ENCODE measurements at regions not wholly inside any gene's neighbourhood (a gene's known extent, or its start where the extent isn't known, plus 50 kb on each side); places are given as distances from the start of the nearest gene placed in this dataset.

DNA sequence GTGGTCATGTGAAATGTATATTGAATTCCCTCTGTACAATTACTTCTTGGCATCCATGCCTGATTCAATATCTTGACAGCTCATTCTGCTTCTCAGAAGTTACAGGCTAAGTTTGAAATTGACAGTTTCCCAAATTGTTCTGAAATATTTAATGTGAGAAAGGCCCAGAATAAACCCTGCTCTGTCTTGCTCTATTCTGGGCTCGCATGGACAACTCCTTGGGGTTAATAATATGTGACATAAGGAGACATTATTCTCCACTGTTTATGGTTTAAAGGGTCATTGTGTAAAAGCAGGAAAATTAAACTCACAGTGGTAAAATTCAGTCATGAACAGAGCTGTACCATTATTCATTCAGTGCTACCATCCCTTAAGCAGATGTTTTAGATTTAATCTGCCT is 160.7 kb upstream of the CNTNAP5 start:
- POLR2A ChIA-PET (ENCODE audit: unreplicated experiment), result no interaction called here

DNA sequence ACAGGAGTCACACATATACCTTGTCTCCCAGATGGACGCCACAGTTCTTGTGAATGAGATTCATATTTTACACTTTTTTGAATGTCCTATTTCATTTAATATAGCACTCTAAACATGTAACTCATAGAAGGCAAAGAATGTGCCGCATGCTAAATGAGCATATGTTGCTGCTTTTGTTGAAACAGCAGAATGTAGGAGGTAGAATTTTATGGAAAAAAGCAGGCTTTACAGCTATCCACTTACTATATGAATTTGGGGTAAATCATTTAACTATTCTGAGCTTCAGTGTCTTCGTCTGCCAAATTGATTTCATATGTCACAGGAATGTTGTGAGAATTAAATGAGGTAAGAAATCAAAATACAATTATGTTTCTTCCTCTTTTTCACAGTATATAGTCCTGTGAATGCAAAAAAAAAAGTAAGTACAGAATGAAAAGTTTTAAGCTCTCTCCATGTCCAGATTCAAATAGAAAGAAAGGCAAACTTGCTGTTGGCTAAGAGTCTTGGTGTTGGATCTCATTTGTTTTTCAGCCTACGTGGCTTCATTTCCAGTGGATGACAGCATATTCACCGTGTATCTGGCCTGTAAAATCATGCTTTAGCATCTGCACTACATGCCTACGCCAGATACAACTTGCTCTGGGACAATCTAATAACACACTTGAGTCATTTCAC is 154.7 kb upstream of the CNTNAP5 start:
- Histone ChIP-seq H4K20me1 (ENCODE audit: insufficient read depth) (no peaks in the 10 kb centered on the region), H3K36me3 (ENCODE audit: low read depth) (no peaks in the 10 kb centered on the region), H3K4me2 (no peak overlapping the region), H3K4me3 (no peak overlapping the region), H3K27me3 (ENCODE audit: insufficient read depth, low read depth) (peaks cover 6% of the 10 kb centered on the region; the same call in 1 of the 2 replicates), H3K9me2 (ENCODE audit: insufficient read depth) (no peaks in the 10 kb centered on the region), H2AFZ (no peak overlapping the region), H3K27ac (no peak overlapping the region), H3K9me3 (ENCODE audit: insufficient read depth, low read depth) (no peaks in the 10 kb centered on the region), H3F3A (ENCODE audit: insufficient read depth, low read depth) (no peaks in the 10 kb centered on the region), H3K79me2 (ENCODE audit: low read depth) (no peaks in the 10 kb centered on the region), H3K4me1 (replicated peaks; ENCODE audit: insufficient read depth) (no peaks in the 10 kb centered on the region)
- POLR2A ChIA-PET (ENCODE audit: unreplicated experiment), result no interaction called here
- CTCF ChIA-PET, result no interaction called here
- no TSS peak for BruUV-seq (replicated peaks)
- TF ChIP-seq, protein P1, sequence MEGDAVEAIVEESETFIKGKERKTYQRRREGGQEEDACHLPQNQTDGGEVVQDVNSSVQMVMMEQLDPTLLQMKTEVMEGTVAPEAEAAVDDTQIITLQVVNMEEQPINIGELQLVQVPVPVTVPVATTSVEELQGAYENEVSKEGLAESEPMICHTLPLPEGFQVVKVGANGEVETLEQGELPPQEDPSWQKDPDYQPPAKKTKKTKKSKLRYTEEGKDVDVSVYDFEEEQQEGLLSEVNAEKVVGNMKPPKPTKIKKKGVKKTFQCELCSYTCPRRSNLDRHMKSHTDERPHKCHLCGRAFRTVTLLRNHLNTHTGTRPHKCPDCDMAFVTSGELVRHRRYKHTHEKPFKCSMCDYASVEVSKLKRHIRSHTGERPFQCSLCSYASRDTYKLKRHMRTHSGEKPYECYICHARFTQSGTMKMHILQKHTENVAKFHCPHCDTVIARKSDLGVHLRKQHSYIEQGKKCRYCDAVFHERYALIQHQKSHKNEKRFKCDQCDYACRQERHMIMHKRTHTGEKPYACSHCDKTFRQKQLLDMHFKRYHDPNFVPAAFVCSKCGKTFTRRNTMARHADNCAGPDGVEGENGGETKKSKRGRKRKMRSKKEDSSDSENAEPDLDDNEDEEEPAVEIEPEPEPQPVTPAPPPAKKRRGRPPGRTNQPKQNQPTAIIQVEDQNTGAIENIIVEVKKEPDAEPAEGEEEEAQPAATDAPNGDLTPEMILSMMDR (conservative IDR thresholded peaks at IDR 0.05), result no peak
- TF ChIP-seq EZH2 (IDR thresholded peaks at IDR 0.05; ENCODE audit: low read depth), result no peak
- DNase-seq, result no peak
- intact Hi-C loops (cut with micrococcal nuclease; ENCODE audit: unreplicated experiment), result no loop called here

More for the DNA sequence above, 160.7 kb upstream of the CNTNAP5 start:
- Histone ChIP-seq H3K4me2 (no peak overlapping the region), H3K79me2 (ENCODE audit: low read depth) (no peaks in the 10 kb centered on the region), H3K9me3 (ENCODE audit: insufficient read depth, low read depth) (no peaks in the 10 kb centered on the region), H3K36me3 (ENCODE audit: low read depth) (no peaks in the 10 kb centered on the region), H3K27ac (no peak overlapping the region), H3F3A (ENCODE audit: insufficient read depth, low read depth) (no peaks in the 10 kb centered on the region), H3K4me3 (no peak overlapping the region), H2AFZ (no peak overlapping the region), H3K4me1 (replicated peaks; ENCODE audit: insufficient read depth) (no peaks in the 10 kb centered on the region), H4K20me1 (ENCODE audit: insufficient read depth) (no peaks in the 10 kb centered on the region), H3K9me2 (ENCODE audit: insufficient read depth) (no peaks in the 10 kb centered on the region), H3K27me3 (ENCODE audit: insufficient read depth, low read depth) (0 out of 2 replicates have a peak, but pooled peaks cover 6% of the 10 kb centered on the region)
- no peak for TF ChIP-seq EZH2 (IDR thresholded peaks at IDR 0.05; ENCODE audit: low read depth)
- intact Hi-C loops (cut with micrococcal nuclease; ENCODE audit: unreplicated experiment), result no loop called here
- DNase-seq, result no peak
- CTCF ChIA-PET, result no interaction called here
- BruUV-seq (replicated peaks), result no TSS peak

DNA sequence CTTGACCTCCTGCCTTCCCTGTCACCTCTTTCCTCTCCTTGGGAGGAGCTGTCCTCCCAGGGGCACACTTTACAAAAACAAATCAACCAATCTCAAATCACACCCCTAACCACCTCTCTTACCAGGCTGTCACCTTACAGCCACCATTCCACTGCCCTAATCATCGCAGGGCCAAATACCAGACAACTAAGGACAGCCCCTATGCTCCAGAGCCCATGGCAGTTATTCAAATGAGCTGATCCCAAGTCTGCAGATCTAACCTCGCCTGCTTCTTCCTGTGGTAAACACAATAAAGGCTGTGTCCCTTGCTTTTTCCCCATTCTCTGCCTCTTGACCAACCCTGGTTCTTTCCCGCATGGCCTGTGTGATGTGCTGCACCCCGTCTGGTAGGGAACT is 154.2 kb upstream of the CNTNAP5 start:
- Histone ChIP-seq H3K27me3 (ENCODE audit: insufficient read depth, low read depth) (peaks cover 6% of the 10 kb centered on the region; the same call in 1 of the 2 replicates), H3K4me2 (no peak overlapping the region), H3K36me3 (ENCODE audit: low read depth) (no peaks in the 10 kb centered on the region), H3K4me1 (replicated peaks; ENCODE audit: insufficient read depth) (no peaks in the 10 kb centered on the region), H3K27ac (no peak overlapping the region), H4K20me1 (ENCODE audit: insufficient read depth) (no peaks in the 10 kb centered on the region), H3K9me3 (ENCODE audit: insufficient read depth, low read depth) (no peaks in the 10 kb centered on the region), H3F3A (ENCODE audit: insufficient read depth, low read depth) (no peaks in the 10 kb centered on the region), H3K79me2 (ENCODE audit: low read depth) (no peaks in the 10 kb centered on the region), H3K4me3 (no peak overlapping the region), H2AFZ (no peak overlapping the region), H3K9me2 (ENCODE audit: insufficient read depth) (no peaks in the 10 kb centered on the region)
- CTCF ChIA-PET, result no interaction called here
- POLR2A ChIA-PET (ENCODE audit: unreplicated experiment), result no interaction called here
- intact Hi-C loops (cut with micrococcal nuclease; ENCODE audit: unreplicated experiment), result no loop called here
- no TSS peak for BruUV-seq (replicated peaks)
- no peak for DNase-seq
- TF ChIP-seq EZH2 (IDR thresholded peaks at IDR 0.05; ENCODE audit: low read depth), result no peak
- TF ChIP-seq, protein P1 (conservative IDR thresholded peaks at IDR 0.05), result no peak

DNA sequence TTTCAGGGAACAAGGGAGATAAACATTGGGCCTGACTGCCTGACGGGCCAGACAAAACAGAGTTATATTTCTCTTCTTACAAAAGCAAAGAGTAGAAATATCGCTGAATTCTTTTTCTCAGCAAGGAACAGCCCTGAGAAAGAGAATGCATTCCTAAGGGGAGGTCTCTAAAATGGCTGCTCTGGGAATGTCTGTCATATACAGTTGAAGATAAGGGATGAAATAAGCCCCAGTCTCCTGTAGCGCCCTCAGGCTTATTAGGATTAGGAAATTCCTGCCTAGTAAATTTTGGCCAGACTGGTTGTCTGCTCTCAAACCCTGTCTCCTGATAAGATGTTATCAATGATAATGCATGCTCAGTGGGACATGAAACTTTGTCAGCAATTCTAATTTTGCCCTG is 134.9 kb upstream of the CNTNAP5 start:
- TF ChIP-seq EZH2 (IDR thresholded peaks at IDR 0.05; ENCODE audit: low read depth), result no peak
- TF ChIP-seq, protein P1 (conservative IDR thresholded peaks at IDR 0.05), result no peak
- CTCF ChIA-PET, result no interaction called here
- no TSS peak for BruUV-seq (replicated peaks)
- Histone ChIP-seq H3K27me3 (ENCODE audit: insufficient read depth, low read depth) (no peaks in the 10 kb centered on the region), H3K4me3 (no peak overlapping the region), H4K20me1 (ENCODE audit: insufficient read depth) (no peaks in the 10 kb centered on the region), H3K9me3 (ENCODE audit: insufficient read depth, low read depth) (no peaks in the 10 kb centered on the region), H3K79me2 (ENCODE audit: low read depth) (no peaks in the 10 kb centered on the region), H3K36me3 (ENCODE audit: low read depth) (no peaks in the 10 kb centered on the region), H3F3A (ENCODE audit: insufficient read depth, low read depth) (no peaks in the 10 kb centered on the region), H3K27ac (no peak overlapping the region), H3K9me2 (ENCODE audit: insufficient read depth) (no peaks in the 10 kb centered on the region; the same call in 1 of the 2 replicates), H3K4me1 (replicated peaks; ENCODE audit: insufficient read depth) (no peaks in the 10 kb centered on the region), H2AFZ (no peak overlapping the region), H3K4me2 (no peak overlapping the region)
- intact Hi-C loops (cut with micrococcal nuclease; ENCODE audit: unreplicated experiment), result no loop called here
- DNase-seq, result no peak
- POLR2A ChIA-PET (ENCODE audit: unreplicated experiment), result no interaction called here

Data from PC-9 (cell line).